ENCODE measurements at regions not wholly inside any gene's neighbourhood (a gene's known extent, or its start where the extent isn't known, plus 50 kb on each side); places are given as distances from the start of the nearest gene placed in this dataset.
"Not testable (repeated sequence)": the region's sequence is repeated elsewhere in the genome, so short reads cannot be mapped to it uniquely, and the experiment has no call there.

DNA sequence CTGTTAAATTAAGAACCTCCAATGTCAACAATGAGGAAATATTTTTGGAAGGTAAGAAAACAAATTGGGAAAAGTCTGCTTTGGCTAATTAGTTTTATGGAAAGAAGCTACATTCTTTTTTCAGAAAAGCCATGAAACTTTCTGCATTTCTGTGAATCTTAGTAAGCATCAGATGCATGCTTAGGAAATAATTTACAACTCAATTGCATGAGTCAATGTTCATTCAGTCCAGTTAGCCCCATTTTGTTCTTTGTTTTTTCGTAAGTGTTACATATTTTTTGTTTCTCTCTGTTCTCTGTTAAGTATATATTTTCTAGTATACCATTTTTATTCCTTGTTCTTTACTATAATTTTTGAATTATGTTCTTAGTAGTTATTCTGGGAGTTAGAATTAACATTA, 195.2 kb upstream of the KIF2B start:
- WGBS, 2 donors: 63 to 65% methylated on average over 1 of the region's 1 CpG
- Histone ChIP-seq H3K4me1 (no peaks in the 10 kb centered on the region), H3K9me3 (no peaks in the 10 kb centered on the region), H3K4me3 (no peak overlapping the region), H3K36me3 (replicated peaks in 1 of 2; ENCODE audit: insufficient read depth in 1 of 2, low read depth in 2 of 2) (no peaks in the 10 kb centered on the region), H3K27me3 (no peaks in the 10 kb centered on the region), H3K27ac (no peak overlapping the region)
- DNase-seq: no peak
- intact Hi-C loops (cut with DNase I): no loop called here
- TF ChIP-seq, protein P1, sequence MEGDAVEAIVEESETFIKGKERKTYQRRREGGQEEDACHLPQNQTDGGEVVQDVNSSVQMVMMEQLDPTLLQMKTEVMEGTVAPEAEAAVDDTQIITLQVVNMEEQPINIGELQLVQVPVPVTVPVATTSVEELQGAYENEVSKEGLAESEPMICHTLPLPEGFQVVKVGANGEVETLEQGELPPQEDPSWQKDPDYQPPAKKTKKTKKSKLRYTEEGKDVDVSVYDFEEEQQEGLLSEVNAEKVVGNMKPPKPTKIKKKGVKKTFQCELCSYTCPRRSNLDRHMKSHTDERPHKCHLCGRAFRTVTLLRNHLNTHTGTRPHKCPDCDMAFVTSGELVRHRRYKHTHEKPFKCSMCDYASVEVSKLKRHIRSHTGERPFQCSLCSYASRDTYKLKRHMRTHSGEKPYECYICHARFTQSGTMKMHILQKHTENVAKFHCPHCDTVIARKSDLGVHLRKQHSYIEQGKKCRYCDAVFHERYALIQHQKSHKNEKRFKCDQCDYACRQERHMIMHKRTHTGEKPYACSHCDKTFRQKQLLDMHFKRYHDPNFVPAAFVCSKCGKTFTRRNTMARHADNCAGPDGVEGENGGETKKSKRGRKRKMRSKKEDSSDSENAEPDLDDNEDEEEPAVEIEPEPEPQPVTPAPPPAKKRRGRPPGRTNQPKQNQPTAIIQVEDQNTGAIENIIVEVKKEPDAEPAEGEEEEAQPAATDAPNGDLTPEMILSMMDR (IDR thresholded peaks at IDR 0.05): no peak
- no peak for TF ChIP-seq POLR2A (IDR thresholded peaks at IDR 0.05)
- ATAC-seq: no peak

DNA sequence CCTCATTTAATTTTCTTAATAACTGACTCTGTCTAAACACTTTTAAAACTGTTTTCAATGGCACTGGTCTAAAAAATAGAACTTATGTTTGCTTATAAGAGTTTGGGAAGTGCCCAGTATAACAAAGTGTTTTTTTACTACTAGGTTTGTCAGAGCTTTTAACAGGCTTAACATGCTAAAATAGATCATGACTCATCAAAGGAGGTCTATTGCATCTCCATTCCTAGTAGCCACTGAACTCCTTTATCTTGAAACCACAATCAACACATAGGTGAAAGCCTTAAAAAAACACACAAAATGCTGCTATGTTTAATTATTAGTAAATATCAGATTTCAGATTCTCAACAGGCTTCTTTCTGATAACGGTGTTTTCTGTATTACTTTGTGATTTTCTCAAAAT, 196.4 kb upstream of the KIF2B start:
- Histone ChIP-seq H3K4me3 (no peak overlapping the region), H3K36me3 (replicated peaks in 1 of 2; ENCODE audit: insufficient read depth in 1 of 2, low read depth in 2 of 2) (no peaks in the 10 kb centered on the region), H3K4me1 (no peaks in the 10 kb centered on the region), H3K27ac (no peak overlapping the region), H3K9me3 (no peaks in the 10 kb centered on the region), H3K27me3 (no peaks in the 10 kb centered on the region)
- 44 to 47% methylated on average over 1 of the region's 1 CpG for WGBS, 2 donors
- intact Hi-C loops (cut with DNase I): no loop called here
- no peak for DNase-seq
- TF ChIP-seq POLR2A (IDR thresholded peaks at IDR 0.05): no peak
- TF ChIP-seq, protein P1 (IDR thresholded peaks at IDR 0.05): no peak
- ATAC-seq: no peak

DNA sequence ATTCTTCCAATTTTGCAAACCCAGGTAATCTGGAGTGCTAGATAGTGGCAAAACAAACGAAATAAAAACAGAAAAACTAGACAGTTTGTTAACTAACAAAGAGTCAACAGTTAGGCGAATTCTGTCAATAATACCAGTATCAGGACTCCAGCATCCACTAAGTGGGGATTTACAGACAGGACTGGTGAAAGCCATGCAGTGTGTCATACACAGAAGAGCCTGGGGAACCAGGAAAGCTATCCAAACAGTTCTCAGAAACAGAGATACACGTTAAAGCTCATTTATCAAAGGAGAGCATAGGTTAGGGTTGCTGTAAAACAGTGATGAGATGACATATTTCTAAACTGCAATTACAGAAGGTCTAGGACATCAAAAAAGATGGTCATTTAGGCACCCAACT, 203.7 kb upstream of the KIF2B start:
- intact Hi-C loops (cut with DNase I): no loop called here

DNA sequence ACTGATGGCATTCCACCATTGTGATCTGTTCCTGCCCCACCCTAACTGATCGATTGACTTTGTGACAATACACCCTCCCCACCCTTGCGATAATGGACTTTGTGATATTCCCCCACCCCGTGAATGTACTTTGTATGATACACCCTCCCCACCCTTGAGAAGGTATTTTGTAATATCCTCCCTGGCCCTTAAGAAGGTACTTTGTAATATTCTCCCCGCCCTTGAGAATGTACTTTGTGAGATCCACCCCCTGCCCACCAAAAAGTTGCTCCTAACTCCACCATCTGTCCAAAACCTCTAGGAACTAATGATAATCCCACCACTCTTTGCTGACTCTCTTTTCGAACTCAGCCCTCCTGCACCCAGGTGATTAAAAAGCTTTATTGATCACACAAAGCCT, 214.5 kb upstream of the KIF2B start:
- H3K27me3 ChIP-seq; intact Hi-C loops (cut with DNase I); H3K36me3 ChIP-seq (replicated peaks in 1 of 2; ENCODE audit: insufficient read depth in 1 of 2, low read depth in 2 of 2); H3K9me3 ChIP-seq; H3K4me1 ChIP-seq; ATAC-seq; H3K4me3 ChIP-seq; H3K27ac ChIP-seq; DNase-seq: not testable (repeated sequence)
- WGBS, 2 donors: 70 to 81% methylated on average over 5 of the region's 5 CpGs

More for the DNA sequence above, 203.7 kb upstream of the KIF2B start:
- no peaks in the 10 kb centered on the region for H3K27me3 ChIP-seq
- DNase-seq (no peak), ATAC-seq (no peak)
- H3K27ac ChIP-seq: no peak overlapping the region
- no peaks in the 10 kb centered on the region for H3K9me3 ChIP-seq
- WGBS, 2 donors: 19 to 23% methylated on average over 3 of the region's 3 CpGs
- H3K36me3 ChIP-seq (replicated peaks in 1 of 2; ENCODE audit: insufficient read depth in 1 of 2, low read depth in 2 of 2): no peaks in the 10 kb centered on the region
- no peaks in the 10 kb centered on the region for H3K4me1 ChIP-seq
- H3K4me3 ChIP-seq: no peak overlapping the region
- TF ChIP-seq, protein P1 (IDR thresholded peaks at IDR 0.05): no peak
- TF ChIP-seq POLR2A (IDR thresholded peaks at IDR 0.05): no peak

DNA sequence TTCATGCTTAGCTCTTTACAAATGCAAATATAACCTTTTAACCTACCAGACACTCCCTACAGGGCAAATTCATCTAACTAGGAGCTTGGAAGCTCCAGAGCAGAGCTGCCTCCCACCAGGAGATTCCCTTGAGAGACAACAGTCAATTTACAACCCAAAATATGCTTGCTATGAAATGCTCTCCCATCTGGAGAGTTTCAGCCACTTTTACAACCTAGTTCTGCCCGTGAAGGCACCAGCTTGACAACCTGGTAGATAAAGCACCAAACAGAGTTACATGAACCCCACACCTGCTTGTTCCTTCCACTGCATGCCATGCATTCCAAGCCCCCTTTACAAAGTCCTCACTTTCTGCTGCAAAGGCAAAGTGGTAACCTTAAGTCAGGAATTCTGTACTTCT, 215.3 kb upstream of the KIF2B start:
- Histone ChIP-seq H3K36me3 (replicated peaks in 1 of 2; ENCODE audit: insufficient read depth in 1 of 2, low read depth in 2 of 2) (no peaks in the 10 kb centered on the region), H3K27me3 (no peaks in the 10 kb centered on the region), H3K4me3 (no peak overlapping the region), H3K27ac (no peak overlapping the region), H3K4me1 (no peaks in the 10 kb centered on the region), H3K9me3 (no peaks in the 10 kb centered on the region)
- 0 to 13% methylated on average over 1 of the region's 1 CpG for WGBS, 2 donors
- no peak for DNase-seq
- ATAC-seq: no peak
- intact Hi-C loops (cut with DNase I): no loop called here
- TF ChIP-seq, protein P1 (IDR thresholded peaks at IDR 0.05): no peak
- TF ChIP-seq POLR2A (IDR thresholded peaks at IDR 0.05): no peak
